ENCODE measurements at regions not wholly inside any gene's neighbourhood (a gene's known extent, or its start where the extent isn't known, plus 50 kb on each side); places are given as distances from the start of the nearest gene placed in this dataset.

- TF ChIP-seq CTCF (IDR thresholded peaks at IDR 0.05; ENCODE audit: low read length, missing control alignments) = no peak
- no peak overlapping the region for H3K4me3 ChIP-seq (replicated peaks; ENCODE audit: low read depth, low read length)
- no peak for DNase-seq (ENCODE audit: low read depth)
Measured at GRCh38 chr5:149441986-149442385, 62.9 kb upstream of the IL17B start.

GRCh38 chr5:149441194-149441753 is 62.2 kb upstream of the IL17B start:
- DNase-seq (ENCODE audit: low read depth) = no peak

GRCh38 chr5:149439899-149440542 is 60.9 kb upstream of the IL17B start:
- DNase-seq (ENCODE audit: low read depth) = peak; percentile 58
- peak; percentile 52 for TF ChIP-seq CTCF (IDR thresholded peaks at IDR 0.05; ENCODE audit: low read length, missing control alignments)
- no peak overlapping the region for H3K4me3 ChIP-seq (replicated peaks; ENCODE audit: low read depth, low read length)

More at GRCh38 chr5:149441194-149441753, 62.2 kb upstream of the IL17B start:
- no peak overlapping the region for H3K4me3 ChIP-seq (replicated peaks; ENCODE audit: low read depth, low read length)
- TF ChIP-seq CTCF (IDR thresholded peaks at IDR 0.05; ENCODE audit: low read length, missing control alignments) = no peak

GRCh38 chr5:149438711-149439132 is 59.6 kb upstream of the IL17B start:
- TF ChIP-seq CTCF (IDR thresholded peaks at IDR 0.05; ENCODE audit: low read length, missing control alignments) = no peak
- H3K4me3 ChIP-seq (replicated peaks; ENCODE audit: low read depth, low read length) = no peak overlapping the region
- DNase-seq (ENCODE audit: low read depth) = peak; percentile 61

GRCh38 chr5:149438281-149438680 is 59.2 kb upstream of the IL17B start:
- no peak for DNase-seq (ENCODE audit: low read depth)
- no peak for TF ChIP-seq CTCF (IDR thresholded peaks at IDR 0.05; ENCODE audit: low read length, missing control alignments)
- no peak overlapping the region for H3K4me3 ChIP-seq (replicated peaks; ENCODE audit: low read depth, low read length)

- H3K4me3 ChIP-seq (replicated peaks; ENCODE audit: low read depth, low read length) = no peak overlapping the region
- no peak for TF ChIP-seq CTCF (IDR thresholded peaks at IDR 0.05; ENCODE audit: low read length, missing control alignments)
- no peak for DNase-seq (ENCODE audit: low read depth)
Measured at GRCh38 chr5:149437391-149438040, 58.4 kb upstream of the IL17B start.
